ENCODE measurements at regions not wholly inside any gene's neighbourhood (a gene's known extent, or its start where the extent isn't known, plus 50 kb on each side); places are given as distances from the start of the nearest gene placed in this dataset.

GRCh38 chr2:198782734-198783133 is 675.0 kb downstream of the SATB2 start:
- no peak for DNase-seq

DNA sequence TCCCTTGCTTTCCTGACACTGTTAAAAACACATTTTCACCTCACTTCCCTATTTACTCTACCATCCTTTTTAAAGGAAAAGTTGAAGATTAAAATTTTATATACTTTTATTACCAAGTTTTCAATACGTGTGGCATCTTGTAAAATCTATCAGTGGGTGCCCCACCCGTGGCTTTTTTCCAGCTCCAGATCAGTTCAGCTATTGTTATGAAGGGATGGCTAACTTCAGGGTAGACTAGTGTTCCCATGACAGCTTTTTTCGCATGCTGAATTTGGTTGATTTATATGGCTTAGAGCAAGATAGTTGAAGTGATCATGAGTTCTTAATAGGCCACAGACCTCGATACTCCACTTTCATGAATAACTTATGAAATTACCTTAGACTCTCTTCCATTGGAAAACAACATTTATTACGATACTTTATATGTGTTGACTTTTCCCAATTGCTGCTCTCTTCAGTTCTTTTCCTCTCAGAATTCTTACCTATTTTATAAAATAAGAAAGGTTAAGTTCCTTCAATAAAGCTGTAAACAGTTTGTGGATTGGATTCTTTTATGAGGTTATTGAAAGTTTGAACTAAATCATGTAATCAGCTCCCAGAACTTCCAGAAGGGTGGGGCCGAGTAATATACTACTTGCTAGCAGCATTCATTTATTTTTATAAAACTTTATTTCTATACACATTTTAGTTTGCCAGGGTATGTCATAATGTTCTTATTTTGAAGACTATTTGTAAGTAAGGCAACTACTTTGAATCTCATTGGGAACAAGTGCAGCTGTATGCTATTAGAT is 680.9 kb downstream of the SATB2 start:
- DNase-seq = no peak

DNA sequence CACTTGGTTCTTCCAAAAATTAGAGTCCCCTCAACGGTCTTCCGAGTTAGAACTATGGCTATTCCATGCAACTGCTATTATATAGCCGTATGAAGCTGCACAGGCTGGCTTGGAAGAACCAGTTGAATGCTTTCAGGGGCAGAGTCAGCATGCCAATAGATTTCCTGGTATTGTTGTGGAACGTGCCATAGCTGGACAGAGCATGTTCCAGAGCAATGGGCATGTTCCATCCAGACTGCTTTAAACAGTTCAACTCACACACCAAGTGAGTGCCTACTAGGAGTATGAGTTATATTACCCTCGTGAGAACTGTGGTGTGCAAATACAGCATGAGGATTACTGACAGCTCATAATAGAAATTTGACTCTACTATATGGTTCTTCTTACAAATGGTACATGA is 682.0 kb downstream of the SATB2 start:
- DNase-seq = no peak

DNA sequence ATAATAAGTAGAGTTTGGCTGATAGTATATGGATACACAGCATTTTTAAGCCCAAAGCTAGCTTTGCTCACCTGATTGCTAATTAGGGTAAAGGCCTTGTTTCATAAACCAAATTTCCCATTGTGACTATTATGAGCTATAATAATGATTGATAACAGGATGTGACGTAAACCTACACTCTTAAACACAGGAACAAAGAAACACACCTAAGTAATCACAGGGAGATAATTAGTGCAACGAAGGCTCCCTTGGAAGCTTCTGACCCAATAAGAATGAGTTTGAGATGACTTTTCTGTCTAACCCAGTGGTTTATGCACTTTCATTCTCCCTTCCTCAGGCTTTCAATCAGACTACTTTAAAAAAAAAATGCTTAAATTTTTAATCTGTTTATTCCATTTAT is 683.2 kb downstream of the SATB2 start:
- DNase-seq = no peak

GRCh38 chr2:198767694-198768093 is 690.0 kb downstream of the SATB2 start:
- DNase-seq = no peak

GRCh38 chr2:198763793-198764192 is 693.9 kb downstream of the SATB2 start:
- DNase-seq = no peak

DNA sequence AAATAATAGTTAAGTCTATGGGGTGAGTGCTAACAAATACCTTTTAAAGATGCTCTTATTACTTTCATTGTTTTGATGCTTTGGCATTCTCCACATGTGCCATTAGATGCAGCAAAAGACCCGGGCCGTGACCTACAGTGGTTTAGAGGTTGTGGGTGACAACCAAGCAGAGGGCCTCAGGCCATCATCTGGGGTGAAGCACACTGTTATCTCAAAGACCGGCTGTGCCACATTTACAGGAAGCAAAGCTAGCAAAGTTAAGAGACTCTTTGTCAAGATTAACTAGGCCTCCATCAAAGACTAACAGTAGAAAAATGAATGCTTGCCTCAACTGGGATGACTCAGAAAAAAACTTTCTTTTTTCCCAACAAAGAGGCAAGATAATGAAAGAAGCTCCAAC is 695.3 kb downstream of the SATB2 start:
- no peak for DNase-seq

DNA sequence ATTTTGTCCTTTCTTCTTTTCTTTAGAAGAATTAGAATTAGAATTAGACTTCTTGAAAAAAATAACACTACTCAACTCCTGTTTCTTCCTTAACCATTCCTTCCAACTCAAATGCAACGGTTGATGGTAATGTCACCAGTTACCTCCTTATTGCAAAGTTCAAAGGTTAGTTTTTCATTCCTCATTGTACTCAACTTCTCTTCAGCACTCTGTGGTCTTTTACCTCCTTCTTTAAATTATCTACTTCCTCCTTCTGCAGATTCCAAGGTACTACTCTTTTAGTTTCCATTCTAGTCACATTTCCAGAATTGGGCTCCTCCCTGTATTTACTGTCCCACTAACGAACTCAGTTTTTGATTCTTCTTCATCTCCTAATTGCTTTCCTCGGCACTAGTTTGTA is 700.7 kb downstream of the SATB2 start:
- no peak for DNase-seq

GRCh38 chr2:198756166-198756565 is 701.6 kb downstream of the SATB2 start:
- no peak for DNase-seq

DNA sequence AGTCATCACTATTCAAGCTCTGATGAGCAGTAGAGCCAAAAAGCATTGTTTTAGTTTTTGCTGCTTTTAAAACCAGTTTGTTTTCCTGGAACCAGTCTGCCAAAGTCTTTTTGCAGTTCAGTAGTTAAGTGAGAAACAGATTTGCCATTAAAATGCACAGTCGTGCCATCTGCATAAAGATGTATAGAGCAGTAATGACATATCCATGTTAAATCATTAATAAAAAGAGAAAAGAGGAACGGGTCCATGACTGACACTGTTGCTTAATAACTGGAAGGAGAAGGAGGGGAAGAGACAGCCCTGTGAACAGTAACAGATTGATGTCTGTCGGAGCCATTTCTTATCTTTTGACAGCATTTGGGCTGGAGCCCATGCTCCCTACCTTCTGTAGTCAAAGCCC is 704.6 kb downstream of the SATB2 start:
- DNase-seq = no peak

GRCh38 chr2:198749364-198749763 is 708.4 kb downstream of the SATB2 start:
- no peak for DNase-seq

- DNase-seq = no peak
Measured at GRCh38 chr2:198731842-198732399, 725.8 kb downstream of the SATB2 start.

DNA sequence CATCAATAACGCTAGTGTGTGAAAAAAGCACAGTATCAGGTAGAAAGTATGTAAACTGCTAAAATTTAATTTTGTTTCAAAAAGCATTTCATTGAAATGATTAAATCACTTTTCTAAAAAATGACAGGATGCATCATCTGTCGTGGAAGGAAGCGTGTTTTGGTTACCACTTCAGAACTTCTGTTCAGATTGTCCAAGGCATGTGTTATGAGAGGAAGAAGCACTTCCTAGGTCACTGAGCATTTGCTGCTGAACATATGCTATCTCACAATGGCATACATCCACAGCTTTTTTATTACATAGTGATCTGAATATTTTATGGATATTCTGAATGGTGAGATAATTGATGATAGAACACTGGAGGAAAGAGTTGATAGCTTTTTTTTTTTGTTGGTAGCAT is 737.5 kb downstream of the SATB2 start:
- DNase-seq = no peak

GRCh38 chr2:198717451-198717850 is 740.3 kb downstream of the SATB2 start:
- DNase-seq = no peak

DNA sequence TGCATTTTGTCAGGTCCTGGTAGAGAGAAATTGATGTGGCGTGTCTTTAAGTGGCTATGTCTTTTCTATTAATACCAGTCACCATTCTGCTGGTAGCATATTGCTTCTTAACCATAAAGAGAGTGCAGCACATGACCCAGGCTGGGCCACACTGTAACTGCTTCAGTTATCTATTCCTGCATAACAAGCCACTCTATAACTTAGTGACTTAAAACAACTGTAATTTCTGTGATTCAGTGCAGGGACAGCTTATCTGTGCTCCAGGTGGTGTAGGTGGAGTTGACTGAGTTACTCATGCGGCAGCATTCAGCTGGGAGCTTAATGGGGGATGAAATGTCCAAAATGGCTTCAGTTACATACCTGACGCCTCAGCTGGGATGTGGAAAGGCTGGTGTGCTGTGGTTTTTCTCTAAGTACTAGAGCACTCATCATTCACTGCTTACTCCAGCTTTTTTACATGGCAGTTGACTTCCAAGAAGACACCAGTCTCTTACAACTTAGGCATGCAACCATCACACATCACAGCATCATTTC is 742.4 kb downstream of the SATB2 start:
- DNase-seq = no peak

GRCh38 chr2:198712485-198712884 is 745.3 kb downstream of the SATB2 start:
- no peak for DNase-seq

GRCh38 chr2:198711484-198711883 is 746.3 kb downstream of the SATB2 start:
- no peak for DNase-seq

DNA sequence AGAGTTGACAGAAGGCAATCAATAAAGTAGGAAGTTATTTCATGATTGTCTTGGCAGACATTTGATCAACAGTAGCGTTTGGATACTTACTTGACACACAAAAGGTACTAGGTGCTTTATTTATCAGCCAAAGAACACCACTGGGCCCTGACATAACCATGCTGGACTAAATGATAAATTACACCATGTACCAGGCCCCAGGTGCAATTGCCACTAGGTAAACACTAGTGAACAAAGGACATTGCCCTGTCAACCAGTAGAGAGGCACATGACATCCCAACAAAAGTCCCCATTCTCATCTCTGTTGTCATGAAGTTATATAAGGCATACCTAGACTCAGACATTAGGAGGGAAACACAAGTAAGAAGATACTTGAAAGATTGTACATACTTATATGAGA is 747.2 kb downstream of the SATB2 start:
- no peak for DNase-seq

GRCh38 chr2:198706476-198707082 is 751.2 kb downstream of the SATB2 start:
- DNase-seq = no peak

- DNase-seq = no peak
Measured at GRCh38 chr2:198703281-198703680, 754.5 kb downstream of the SATB2 start.

DNA sequence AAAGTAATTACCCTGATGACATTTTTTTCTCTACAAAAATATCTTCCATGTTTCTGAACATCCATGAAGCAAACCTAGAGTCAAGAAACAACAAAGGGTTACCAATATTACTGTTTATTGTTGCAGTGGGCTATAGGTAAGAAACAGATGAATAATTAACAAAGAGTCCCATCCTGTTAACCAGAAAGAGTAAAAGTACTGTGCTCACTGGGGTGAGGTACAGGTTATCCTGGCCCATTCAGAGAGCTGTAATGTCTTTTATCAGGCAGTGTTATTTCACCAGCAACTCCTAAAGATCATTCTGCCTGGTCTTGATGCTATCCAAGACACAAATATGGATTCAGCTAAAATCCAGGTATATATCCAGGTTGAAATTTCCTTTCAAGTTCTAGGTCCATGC is 754.9 kb downstream of the SATB2 start:
- no peak for DNase-seq

GRCh38 chr2:198701481-198701880 is 756.3 kb downstream of the SATB2 start:
- DNase-seq = no peak

- no peak for DNase-seq
Measured at GRCh38 chr2:198700319-198700718, 757.4 kb downstream of the SATB2 start.

DNA sequence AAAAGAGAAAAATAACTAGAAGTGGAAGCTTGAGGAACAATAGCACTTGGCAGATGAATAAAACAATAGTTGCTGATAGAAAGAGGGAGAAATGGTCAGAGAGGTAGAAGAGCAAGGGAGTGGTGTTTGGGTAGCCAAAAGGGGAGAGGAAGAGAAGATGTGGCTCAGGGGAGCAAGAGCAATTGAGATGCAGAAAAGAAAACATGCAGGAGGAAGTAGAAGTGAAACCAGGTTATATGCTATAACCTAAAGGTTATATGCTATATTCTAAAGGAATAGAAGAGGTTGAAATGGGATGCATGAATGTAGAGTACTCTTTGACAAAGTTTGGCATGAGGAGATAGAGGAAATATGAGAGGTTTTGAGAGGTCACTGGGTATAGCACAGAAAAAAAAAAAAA is 759.5 kb downstream of the SATB2 start:
- DNase-seq = no peak

All from CD4-positive, alpha-beta T cell treated with Interferon alpha-2 for 1 hour (primary cell).